ENCODE measurements at regions not wholly inside any gene's neighbourhood (a gene's known extent, or its start where the extent isn't known, plus 50 kb on each side); places are given as distances from the start of the nearest gene placed in this dataset.

DNA sequence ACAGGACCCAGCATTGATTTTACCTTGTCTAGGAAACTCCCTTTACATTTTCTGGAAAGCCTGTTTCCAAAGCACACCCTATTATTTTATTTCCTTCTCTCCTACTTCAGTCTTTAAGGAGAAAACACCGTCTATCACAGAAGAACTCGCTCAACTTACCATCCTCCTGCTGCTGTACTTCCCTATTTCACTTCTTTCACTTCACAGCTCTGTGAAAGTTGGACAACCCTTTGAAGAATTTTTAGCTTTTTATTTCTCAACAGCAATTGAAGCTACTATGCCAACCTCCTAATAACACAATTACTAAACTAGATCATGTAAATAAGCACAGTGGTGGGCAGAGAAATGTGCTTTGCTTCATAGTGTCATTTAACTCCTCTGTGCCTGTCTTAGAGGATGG is 166.5 kb downstream of the TFEC start:
- Histone ChIP-seq H4K8ac (ENCODE audit: low read depth, low read length) (no peak overlapping the region), H3K56ac (ENCODE audit: low read length) (no peak overlapping the region)

DNA sequence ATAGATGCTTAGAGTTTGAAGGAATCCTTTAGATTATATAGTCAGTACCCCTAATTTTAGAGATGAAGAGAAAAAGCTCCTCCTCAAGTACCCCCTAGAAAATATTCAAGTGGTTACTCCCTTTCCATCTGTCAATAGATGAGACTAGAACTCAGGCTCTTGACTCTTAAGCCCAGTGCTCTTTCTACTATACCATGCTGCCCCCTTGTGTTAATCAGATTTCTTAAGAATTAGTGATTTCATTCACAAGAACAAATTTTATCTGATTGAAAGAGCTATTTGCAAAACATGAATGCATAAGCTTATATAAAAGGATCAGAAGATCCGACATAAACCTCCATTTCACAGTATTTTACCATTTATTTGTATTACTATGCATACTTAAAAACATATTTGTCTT is 179.3 kb downstream of the TFEC start:
- H2BK15ac ChIP-seq (replicated peaks; ENCODE audit: low read depth) = no peak overlapping the region
- no peaks in the 10 kb centered on the region for H3K79me2 ChIP-seq (ENCODE audit: control insufficient read depth, insufficient read depth, low read length)
- H3K56ac ChIP-seq (ENCODE audit: low read length) = no peak overlapping the region
- no peak overlapping the region for H3K4me2 ChIP-seq (ENCODE audit: low read length)
- no peaks in the 10 kb centered on the region for H3K27me3 ChIP-seq (ENCODE audit: insufficient read depth, low read length, poor library complexity)
- no peaks in the 10 kb centered on the region for H3K4me1 ChIP-seq (ENCODE audit: control insufficient read depth, low read depth, low read length)
- no peak overlapping the region for H3K4me3 ChIP-seq (ENCODE audit: low read length)
- WGBS (ENCODE audit: extremely low coverage, insufficient coverage, low lambda C conversion rate) = no CpG with 5 or more reads among the region's 1 CpG
- H3K18ac ChIP-seq (ENCODE audit: low read length) = no peak overlapping the region
- no peak overlapping the region for H4K5ac ChIP-seq (ENCODE audit: low read length)
- H3K23ac ChIP-seq (ENCODE audit: low read length) = no peak overlapping the region
- no peak overlapping the region for H3K9ac ChIP-seq (ENCODE audit: low read length)
- H2AK5ac ChIP-seq (ENCODE audit: low read length) = no peak overlapping the region
- no peak overlapping the region for H3K27ac ChIP-seq (ENCODE audit: low read depth, low read length)
- no peak overlapping the region for H4K8ac ChIP-seq (ENCODE audit: low read depth, low read length)
- no peaks in the 10 kb centered on the region for H3K36me3 ChIP-seq (ENCODE audit: control insufficient read depth, insufficient read depth, low read length)
- H2BK5ac ChIP-seq (ENCODE audit: low read length) = no peak overlapping the region
- no peaks in the 10 kb centered on the region for H3K79me1 ChIP-seq (ENCODE audit: low read length)
- peak; percentile 72 for DNase-seq
- no peak overlapping the region for H2BK120ac ChIP-seq (ENCODE audit: low read depth, low read length)
- H3K4ac ChIP-seq (ENCODE audit: low read depth, low read length) = no peak overlapping the region

More for the DNA sequence above, 166.5 kb downstream of the TFEC start:
- no peak overlapping the region for H3K4me2 ChIP-seq (ENCODE audit: low read length)
- WGBS (ENCODE audit: extremely low coverage, insufficient coverage, low lambda C conversion rate) = no CpG with 5 or more reads among the region's 2 CpGs
- no peaks in the 10 kb centered on the region for H3K27me3 ChIP-seq (ENCODE audit: insufficient read depth, low read length, poor library complexity)
- no peaks in the 10 kb centered on the region for H3K79me2 ChIP-seq (ENCODE audit: control insufficient read depth, insufficient read depth, low read length)
- DNase-seq = no peak
- H2BK5ac ChIP-seq (ENCODE audit: low read length) = no peak overlapping the region
- no peaks in the 10 kb centered on the region for H3K4me1 ChIP-seq (ENCODE audit: control insufficient read depth, low read depth, low read length)
- no peak overlapping the region for H3K9ac ChIP-seq (ENCODE audit: low read length)
- no peak overlapping the region for H3K4ac ChIP-seq (ENCODE audit: low read depth, low read length)
- H2BK15ac ChIP-seq (replicated peaks; ENCODE audit: low read depth) = no peak overlapping the region
- H3K36me3 ChIP-seq (ENCODE audit: control insufficient read depth, insufficient read depth, low read length) = no peaks in the 10 kb centered on the region
- no peak overlapping the region for H2BK120ac ChIP-seq (ENCODE audit: low read depth, low read length)
- H2AK5ac ChIP-seq (ENCODE audit: low read length) = no peak overlapping the region
- no peak overlapping the region for H3K27ac ChIP-seq (ENCODE audit: low read depth, low read length)
- no peak overlapping the region for H3K23ac ChIP-seq (ENCODE audit: low read length)
- no peak overlapping the region for H3K18ac ChIP-seq (ENCODE audit: low read length)
- H4K5ac ChIP-seq (ENCODE audit: low read length) = no peak overlapping the region
- H3K4me3 ChIP-seq (ENCODE audit: low read length) = no peak overlapping the region
- no peaks in the 10 kb centered on the region for H3K79me1 ChIP-seq (ENCODE audit: low read length)

GRCh38 chr7:115850774-115851173 is 179.8 kb downstream of the TFEC start:
- H2BK120ac ChIP-seq (ENCODE audit: low read depth, low read length) = no peak overlapping the region
- H3K4me2 ChIP-seq (ENCODE audit: low read length) = no peak overlapping the region
- no peaks in the 10 kb centered on the region for H3K79me1 ChIP-seq (ENCODE audit: low read length)
- H3K4me1 ChIP-seq (ENCODE audit: control insufficient read depth, low read depth, low read length) = no peaks in the 10 kb centered on the region
- no peak overlapping the region for H2BK5ac ChIP-seq (ENCODE audit: low read length)
- H3K23ac ChIP-seq (ENCODE audit: low read length) = no peak overlapping the region
- DNase-seq = no peak
- H3K4me3 ChIP-seq (ENCODE audit: low read length) = no peak overlapping the region
- no peak overlapping the region for H3K27ac ChIP-seq (ENCODE audit: low read depth, low read length)
- no peak overlapping the region for H4K8ac ChIP-seq (ENCODE audit: low read depth, low read length)
- H3K56ac ChIP-seq (ENCODE audit: low read length) = no peak overlapping the region
- H4K5ac ChIP-seq (ENCODE audit: low read length) = no peak overlapping the region
- H3K36me3 ChIP-seq (ENCODE audit: control insufficient read depth, insufficient read depth, low read length) = no peaks in the 10 kb centered on the region
- no peak overlapping the region for H3K9ac ChIP-seq (ENCODE audit: low read length)
- no CpG with 5 or more reads among the region's 3 CpGs for WGBS (ENCODE audit: extremely low coverage, insufficient coverage, low lambda C conversion rate)
- no peak overlapping the region for H2AK5ac ChIP-seq (ENCODE audit: low read length)
- no peak overlapping the region for H2BK15ac ChIP-seq (replicated peaks; ENCODE audit: low read depth)
- no peaks in the 10 kb centered on the region for H3K27me3 ChIP-seq (ENCODE audit: insufficient read depth, low read length, poor library complexity)
- no peaks in the 10 kb centered on the region for H3K79me2 ChIP-seq (ENCODE audit: control insufficient read depth, insufficient read depth, low read length)
- H3K18ac ChIP-seq (ENCODE audit: low read length) = no peak overlapping the region
- H3K4ac ChIP-seq (ENCODE audit: low read depth, low read length) = no peak overlapping the region

DNA sequence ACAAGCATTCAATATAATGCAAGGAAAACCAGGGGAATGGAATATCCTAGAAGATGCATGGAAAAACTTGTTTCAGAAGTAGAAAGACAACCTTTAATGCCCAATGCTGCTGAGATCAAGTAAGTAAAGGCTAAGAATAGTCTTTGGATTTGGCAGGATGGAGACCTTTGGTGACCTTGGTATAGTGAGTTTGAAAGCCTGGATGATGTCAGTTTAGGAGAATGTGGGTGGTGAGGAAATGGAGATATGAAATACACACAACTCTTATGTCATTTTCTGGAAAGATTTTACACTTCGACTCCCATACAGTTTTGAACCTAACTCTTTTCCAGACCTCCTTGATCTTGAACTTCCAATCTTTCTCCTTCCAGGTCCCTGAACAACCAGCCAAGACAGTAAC is 185.7 kb downstream of the TFEC start:
- Histone ChIP-seq H2BK5ac (ENCODE audit: low read length) (no peak overlapping the region), H3K27ac (ENCODE audit: low read depth, low read length) (no peak overlapping the region), H3K18ac (ENCODE audit: low read length) (no peak overlapping the region), H3K27me3 (ENCODE audit: insufficient read depth, low read length, poor library complexity) (no peaks in the 10 kb centered on the region), H4K8ac (ENCODE audit: low read depth, low read length) (no peak overlapping the region), H2BK15ac (replicated peaks; ENCODE audit: low read depth) (no peak overlapping the region), H3K9ac (ENCODE audit: low read length) (no peak overlapping the region), H2AK5ac (ENCODE audit: low read length) (no peak overlapping the region), H4K5ac (ENCODE audit: low read length) (no peak overlapping the region), H3K56ac (ENCODE audit: low read length) (no peak overlapping the region), H3K4me1 (ENCODE audit: control insufficient read depth, low read depth, low read length) (no peaks in the 10 kb centered on the region), H3K36me3 (ENCODE audit: control insufficient read depth, insufficient read depth, low read length) (no peaks in the 10 kb centered on the region), H2BK120ac (ENCODE audit: low read depth, low read length) (no peak overlapping the region), H3K4me3 (ENCODE audit: low read length) (no peak overlapping the region), H3K4me2 (ENCODE audit: low read length) (no peak overlapping the region), H3K4ac (ENCODE audit: low read depth, low read length) (no peak overlapping the region), H3K79me1 (ENCODE audit: low read length) (no peaks in the 10 kb centered on the region), H3K79me2 (ENCODE audit: control insufficient read depth, insufficient read depth, low read length) (no peaks in the 10 kb centered on the region), H3K23ac (ENCODE audit: low read length) (no peak overlapping the region)
- DNase-seq = no peak
- no CpG with 5 or more reads among the region's 1 CpG for WGBS (ENCODE audit: extremely low coverage, insufficient coverage, low lambda C conversion rate)

DNA sequence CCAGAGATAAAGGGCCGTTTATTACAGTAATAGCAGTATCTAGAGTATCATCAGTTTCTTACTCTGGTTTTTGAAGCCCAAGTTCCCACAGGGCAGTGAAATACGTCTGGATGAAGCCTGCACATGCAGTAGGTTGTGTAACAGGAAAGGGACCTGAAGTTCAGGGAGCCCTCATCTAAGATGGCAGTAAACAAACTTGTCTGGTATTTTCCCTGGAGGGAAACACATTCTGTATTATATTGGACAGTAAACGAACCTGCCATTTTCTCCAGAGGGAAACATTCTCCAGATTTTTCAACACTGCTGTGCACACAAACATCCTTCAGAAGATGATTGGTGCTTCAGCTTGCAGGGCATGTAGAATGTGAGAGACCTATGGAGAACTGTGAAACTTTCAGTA is 189.9 kb downstream of the TFEC start:
- no peak overlapping the region for H3K23ac ChIP-seq (ENCODE audit: low read length)
- no peak overlapping the region for H2BK5ac ChIP-seq (ENCODE audit: low read length)
- H3K79me2 ChIP-seq (ENCODE audit: control insufficient read depth, insufficient read depth, low read length) = no peaks in the 10 kb centered on the region
- H2AK5ac ChIP-seq (ENCODE audit: low read length) = no peak overlapping the region
- no peak overlapping the region for H4K8ac ChIP-seq (ENCODE audit: low read depth, low read length)
- no peak overlapping the region for H3K27ac ChIP-seq (ENCODE audit: low read depth, low read length)
- H2BK15ac ChIP-seq (replicated peaks; ENCODE audit: low read depth) = no peak overlapping the region
- no peak overlapping the region for H2BK120ac ChIP-seq (ENCODE audit: low read depth, low read length)
- no peak for DNase-seq
- H3K9ac ChIP-seq (ENCODE audit: low read length) = no peak overlapping the region
- H4K5ac ChIP-seq (ENCODE audit: low read length) = no peak overlapping the region
- H3K18ac ChIP-seq (ENCODE audit: low read length) = no peak overlapping the region
- no peaks in the 10 kb centered on the region for H3K36me3 ChIP-seq (ENCODE audit: control insufficient read depth, insufficient read depth, low read length)
- no CpG with 5 or more reads among the region's 3 CpGs for WGBS (ENCODE audit: extremely low coverage, insufficient coverage, low lambda C conversion rate)
- H3K4me1 ChIP-seq (ENCODE audit: control insufficient read depth, low read depth, low read length) = no peaks in the 10 kb centered on the region
- H3K56ac ChIP-seq (ENCODE audit: low read length) = no peak overlapping the region
- H3K4ac ChIP-seq (ENCODE audit: low read depth, low read length) = no peak overlapping the region
- no peak overlapping the region for H3K4me2 ChIP-seq (ENCODE audit: low read length)
- no peaks in the 10 kb centered on the region for H3K79me1 ChIP-seq (ENCODE audit: low read length)
- H3K27me3 ChIP-seq (ENCODE audit: insufficient read depth, low read length, poor library complexity) = no peaks in the 10 kb centered on the region
- H3K4me3 ChIP-seq (ENCODE audit: low read length) = no peak overlapping the region

- Histone ChIP-seq H3K27ac (ENCODE audit: low read depth, low read length) (no peak overlapping the region), H3K23ac (ENCODE audit: low read length) (no peak overlapping the region), H3K9ac (ENCODE audit: low read length) (no peak overlapping the region), H2BK15ac (replicated peaks; ENCODE audit: low read depth) (no peak overlapping the region), H3K4me1 (ENCODE audit: control insufficient read depth, low read depth, low read length) (no peaks in the 10 kb centered on the region), H3K79me1 (ENCODE audit: low read length) (no peaks in the 10 kb centered on the region), H2BK5ac (ENCODE audit: low read length) (no peak overlapping the region), H3K18ac (ENCODE audit: low read length) (no peak overlapping the region), H3K4me2 (ENCODE audit: low read length) (no peak overlapping the region), H3K4ac (ENCODE audit: low read depth, low read length) (no peak overlapping the region), H4K5ac (ENCODE audit: low read length) (no peak overlapping the region), H3K4me3 (ENCODE audit: low read length) (no peak overlapping the region), H2BK120ac (ENCODE audit: low read depth, low read length) (no peak overlapping the region), H3K36me3 (ENCODE audit: control insufficient read depth, insufficient read depth, low read length) (no peaks in the 10 kb centered on the region), H4K8ac (ENCODE audit: low read depth, low read length) (no peak overlapping the region), H3K56ac (ENCODE audit: low read length) (no peak overlapping the region), H2AK5ac (ENCODE audit: low read length) (no peak overlapping the region), H3K79me2 (ENCODE audit: control insufficient read depth, insufficient read depth, low read length) (no peaks in the 10 kb centered on the region), H3K27me3 (ENCODE audit: insufficient read depth, low read length, poor library complexity) (no peaks in the 10 kb centered on the region)
- no peak for DNase-seq
These were observed 191.7 kb downstream of the TFEC start for GRCh38 chr7:115838829-115839228.

Data from mesendoderm (in vitro differentiated cells).